ENCODE measurements at regions not wholly inside any gene's neighbourhood (a gene's known extent, or its start where the extent isn't known, plus 50 kb on each side); places are given as distances from the start of the nearest gene placed in this dataset.
"Not testable (repeated sequence)": the region's sequence is repeated elsewhere in the genome, so short reads cannot be mapped to it uniquely, and the experiment has no call there.

GRCh38 chr6:142649438-142650234 is 295.3 kb downstream of the HIVEP2 start:
- TF ChIP-seq, protein P1, sequence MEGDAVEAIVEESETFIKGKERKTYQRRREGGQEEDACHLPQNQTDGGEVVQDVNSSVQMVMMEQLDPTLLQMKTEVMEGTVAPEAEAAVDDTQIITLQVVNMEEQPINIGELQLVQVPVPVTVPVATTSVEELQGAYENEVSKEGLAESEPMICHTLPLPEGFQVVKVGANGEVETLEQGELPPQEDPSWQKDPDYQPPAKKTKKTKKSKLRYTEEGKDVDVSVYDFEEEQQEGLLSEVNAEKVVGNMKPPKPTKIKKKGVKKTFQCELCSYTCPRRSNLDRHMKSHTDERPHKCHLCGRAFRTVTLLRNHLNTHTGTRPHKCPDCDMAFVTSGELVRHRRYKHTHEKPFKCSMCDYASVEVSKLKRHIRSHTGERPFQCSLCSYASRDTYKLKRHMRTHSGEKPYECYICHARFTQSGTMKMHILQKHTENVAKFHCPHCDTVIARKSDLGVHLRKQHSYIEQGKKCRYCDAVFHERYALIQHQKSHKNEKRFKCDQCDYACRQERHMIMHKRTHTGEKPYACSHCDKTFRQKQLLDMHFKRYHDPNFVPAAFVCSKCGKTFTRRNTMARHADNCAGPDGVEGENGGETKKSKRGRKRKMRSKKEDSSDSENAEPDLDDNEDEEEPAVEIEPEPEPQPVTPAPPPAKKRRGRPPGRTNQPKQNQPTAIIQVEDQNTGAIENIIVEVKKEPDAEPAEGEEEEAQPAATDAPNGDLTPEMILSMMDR (IDR thresholded peaks at IDR 0.05), result not testable (repeated sequence)
- TF ChIP-seq EP300, POLR2AphosphoS5, POLR2A (IDR thresholded peaks at IDR 0.05): not testable (repeated sequence)
